ENCODE measurements at regions not wholly inside any gene's neighbourhood (a gene's known extent, or its start where the extent isn't known, plus 50 kb on each side); places are given as distances from the start of the nearest gene placed in this dataset.
"Not testable (repeated sequence)": the region's sequence is repeated elsewhere in the genome, so short reads cannot be mapped to it uniquely, and the experiment has no call there.

GRCh38 chr4:147255268-147255667 is 225.6 kb upstream of the EDNRA start:
- DNase-seq: not testable (repeated sequence)

DNA sequence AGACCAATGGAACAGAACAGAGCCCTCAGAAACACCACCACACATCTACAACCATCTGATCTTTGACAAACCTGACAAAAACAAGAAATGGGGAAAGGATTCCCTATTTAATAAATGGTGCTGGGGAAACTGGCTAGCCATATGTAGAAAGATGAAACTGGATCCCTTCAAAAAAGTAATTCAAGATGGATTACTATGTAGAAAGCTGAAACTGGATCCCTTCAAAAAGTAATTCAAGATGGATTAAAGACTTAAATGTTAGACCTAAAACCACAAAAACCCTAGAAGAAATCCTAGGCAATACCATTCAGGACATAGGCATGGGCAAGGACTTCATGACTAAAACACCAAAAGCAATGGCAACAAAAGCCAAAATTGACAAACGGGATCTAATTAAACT is 221.6 kb upstream of the EDNRA start:
- DNase-seq: not testable (repeated sequence)

DNA sequence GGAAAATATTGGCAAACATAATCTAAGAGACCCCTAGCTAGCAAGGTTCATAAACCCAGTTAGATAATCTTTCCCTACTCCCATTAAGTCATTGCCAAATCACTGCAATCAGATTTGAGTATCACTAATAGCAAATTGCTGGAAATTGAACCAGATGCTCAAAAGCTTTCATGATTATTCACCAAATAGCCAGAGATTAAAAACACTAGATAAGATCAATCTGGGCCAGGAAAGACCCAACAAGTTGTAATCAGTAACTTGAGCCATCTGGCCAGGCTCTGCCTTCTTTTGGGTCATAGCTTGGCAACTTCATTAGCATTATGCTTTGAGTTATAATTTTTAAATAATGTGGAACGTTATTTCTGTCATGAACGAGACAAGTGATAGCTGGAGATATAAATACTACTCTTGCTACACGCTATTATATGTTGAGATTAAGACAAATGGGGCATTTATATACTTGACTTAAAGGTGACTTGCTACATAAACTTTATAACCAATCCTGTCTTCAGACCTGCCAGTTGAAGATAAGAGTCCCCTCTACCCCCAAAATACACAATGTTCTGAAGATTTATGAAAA is 196.6 kb upstream of the EDNRA start:
- no peak for DNase-seq

GRCh38 chr4:147284935-147285334 is 196.0 kb upstream of the EDNRA start:
- no peak for DNase-seq

DNA sequence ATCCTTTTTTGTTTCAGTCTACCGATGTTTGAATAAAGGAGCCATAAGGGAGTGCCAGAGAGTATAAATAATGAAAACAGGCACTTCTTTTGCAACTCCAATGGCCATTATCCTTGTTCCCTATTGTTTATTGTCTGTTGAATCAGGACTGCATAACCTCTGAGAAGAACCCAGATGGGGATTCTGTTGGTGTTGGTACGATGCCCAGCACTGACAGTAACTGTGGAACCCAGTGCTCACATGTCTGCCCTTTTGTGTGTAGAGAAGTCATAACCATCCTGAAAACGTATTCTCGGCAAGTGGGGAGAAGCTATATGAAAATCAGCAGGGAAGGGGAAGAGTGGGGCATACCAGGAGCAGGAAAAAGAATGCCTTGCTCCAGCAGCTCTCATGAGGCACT is 195.1 kb upstream of the EDNRA start:
- no peak for DNase-seq

DNA sequence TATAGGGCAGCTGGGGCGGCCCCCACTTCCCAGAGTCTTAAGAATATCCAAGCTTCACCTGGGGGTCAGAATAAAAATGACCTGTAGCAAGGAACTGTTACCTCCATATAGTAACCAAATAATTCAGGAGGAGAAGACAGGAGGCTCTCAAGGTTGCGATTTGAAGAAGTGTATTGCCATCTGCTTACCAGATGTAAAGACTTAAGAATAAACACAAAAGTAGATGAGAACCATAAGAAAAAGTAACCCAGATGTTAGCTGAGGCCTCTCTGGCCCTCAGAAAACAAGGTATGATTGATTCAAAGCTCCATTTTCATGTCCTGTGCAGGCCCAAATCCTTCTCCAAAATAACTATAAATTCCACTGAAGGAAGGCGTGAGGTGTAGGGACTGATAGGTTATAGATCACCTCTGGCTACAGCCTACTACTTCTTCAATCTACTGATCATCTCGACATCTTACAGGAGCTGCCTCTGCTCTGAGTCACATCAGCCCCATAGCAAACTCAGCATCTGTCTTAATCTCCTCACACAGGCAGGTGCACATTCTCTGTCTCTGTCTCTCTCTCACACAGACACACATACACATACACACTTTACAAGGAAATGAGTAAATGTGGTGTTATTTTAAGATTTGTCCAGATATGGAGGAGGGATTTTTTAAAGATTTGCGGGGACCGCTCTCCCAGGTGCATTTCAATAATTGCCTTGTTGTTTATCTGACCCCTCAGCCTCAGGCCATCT is 193.9 kb upstream of the EDNRA start:
- peak; percentile 9 for DNase-seq

DNA sequence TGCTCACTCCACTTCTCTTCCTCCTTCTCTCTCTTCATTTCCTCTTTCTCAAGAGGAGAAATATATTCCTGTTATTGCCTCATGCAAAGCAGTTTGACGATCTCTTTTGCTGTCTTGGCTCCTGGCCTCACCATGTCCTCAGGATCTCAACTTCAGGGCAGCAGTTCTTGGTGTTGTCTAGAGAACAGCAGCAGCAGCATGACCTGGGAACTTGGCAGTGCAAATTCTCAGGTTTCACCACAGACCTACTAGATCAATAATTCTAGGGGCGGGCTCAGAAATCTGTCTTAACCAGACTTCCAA is 193.4 kb upstream of the EDNRA start:
- no peak for DNase-seq

DNA sequence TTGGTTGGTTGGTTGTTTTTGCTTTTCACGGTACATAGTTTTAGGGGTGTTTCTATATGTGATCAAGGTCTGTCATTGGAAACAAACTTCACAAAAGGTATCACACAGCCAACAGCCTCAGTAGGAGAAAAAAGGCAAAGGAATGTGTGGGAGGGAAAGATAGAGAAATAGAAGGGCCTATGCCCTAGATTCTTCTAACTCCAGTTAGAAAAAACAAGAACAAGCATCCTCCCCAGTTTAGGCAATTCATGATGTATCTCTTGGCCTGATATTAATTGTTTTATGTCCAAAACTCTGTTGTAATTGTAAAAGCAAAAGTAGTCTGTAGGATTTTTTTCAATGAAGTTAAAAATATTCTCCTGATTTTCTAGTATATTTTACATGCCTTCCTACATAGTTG is 192.4 kb upstream of the EDNRA start:
- DNase-seq: no peak

DNA sequence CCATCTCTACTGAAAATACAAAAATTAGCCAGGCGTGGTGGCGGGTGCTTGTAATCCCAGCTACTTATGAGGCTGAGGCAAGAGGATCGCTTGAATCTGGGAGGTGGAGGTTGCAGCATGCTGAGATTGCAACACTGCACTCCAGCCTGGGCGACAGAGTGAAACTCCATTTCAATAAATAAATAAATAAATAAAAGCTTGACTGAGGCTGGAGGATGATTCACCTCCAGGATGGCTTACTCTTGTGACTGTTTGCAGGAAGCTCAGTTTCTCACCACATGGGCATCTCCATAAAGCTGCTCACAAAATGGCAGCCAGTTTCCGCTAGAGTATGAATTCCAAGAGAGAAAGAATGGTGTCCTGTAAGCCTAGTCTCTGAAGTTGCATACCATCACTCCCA is 191.7 kb upstream of the EDNRA start:
- no peak for DNase-seq

GRCh38 chr4:147292604-147293313 is 188.1 kb upstream of the EDNRA start:
- DNase-seq: not testable (repeated sequence)

DNA sequence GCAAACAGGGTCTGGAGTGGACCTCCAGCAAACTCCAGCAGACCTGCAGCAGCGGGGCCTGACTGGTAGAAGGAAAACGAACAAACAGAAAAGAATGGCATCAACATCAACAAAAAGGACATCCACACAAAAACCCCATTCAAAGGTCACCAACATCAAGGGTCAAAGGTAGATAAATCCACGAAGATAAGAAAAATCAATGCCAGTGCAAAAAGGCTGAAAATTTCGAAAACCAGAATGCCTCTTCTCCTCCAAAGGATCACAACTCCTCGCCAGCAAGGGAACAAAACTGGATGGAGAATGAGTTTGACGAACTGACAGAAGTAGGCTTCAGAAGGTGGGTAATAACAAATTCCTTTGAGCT is 187.6 kb upstream of the EDNRA start:
- not testable (repeated sequence) for DNase-seq

DNA sequence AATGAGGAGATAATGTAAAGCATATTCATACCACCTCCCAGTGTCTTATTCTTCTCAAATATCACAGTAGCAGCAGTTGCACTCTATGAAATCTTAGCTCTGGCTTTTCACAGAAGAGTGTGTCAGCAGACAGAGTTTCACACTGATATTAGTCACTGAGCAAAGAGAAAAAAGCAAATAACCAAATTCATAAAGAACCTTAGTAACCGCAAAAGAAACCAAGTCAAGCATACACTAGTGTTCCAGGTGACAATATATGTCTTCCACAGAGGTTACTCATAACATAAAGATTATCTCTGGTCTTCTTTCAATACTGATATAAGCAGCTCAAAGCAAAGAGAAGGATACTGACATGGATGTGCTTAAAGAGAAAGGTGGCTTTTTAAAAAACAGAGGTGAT is 181.7 kb upstream of the EDNRA start:
- DNase-seq: no peak

- no peak for DNase-seq
Observed at GRCh38 chr4:147303174-147303872, 177.6 kb upstream of the EDNRA start.

DNA sequence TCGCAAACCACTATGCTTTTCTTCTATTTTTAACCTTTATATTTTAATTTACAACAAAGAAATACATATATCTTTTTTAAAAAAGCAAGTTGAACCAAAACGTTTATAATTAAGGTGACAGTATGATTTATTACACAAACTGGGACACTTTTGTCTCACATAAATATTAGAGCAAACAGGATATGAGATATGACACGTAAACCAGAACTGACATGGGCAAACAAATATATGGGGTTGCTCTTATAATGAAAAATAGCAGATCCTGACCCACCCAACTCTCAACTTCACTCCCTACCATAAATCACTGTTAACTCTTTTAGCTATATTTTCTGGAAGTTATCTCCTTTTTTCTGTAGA is 177.0 kb upstream of the EDNRA start:
- no peak for DNase-seq

GRCh38 chr4:147307896-147308674 is 172.8 kb upstream of the EDNRA start:
- DNase-seq: no peak

GRCh38 chr4:147309434-147309833 is 171.5 kb upstream of the EDNRA start:
- no peak for DNase-seq

GRCh38 chr4:147310312-147310711 is 170.6 kb upstream of the EDNRA start:
- DNase-seq: no peak

GRCh38 chr4:147311956-147312355 is 168.9 kb upstream of the EDNRA start:
- no peak for DNase-seq

DNA sequence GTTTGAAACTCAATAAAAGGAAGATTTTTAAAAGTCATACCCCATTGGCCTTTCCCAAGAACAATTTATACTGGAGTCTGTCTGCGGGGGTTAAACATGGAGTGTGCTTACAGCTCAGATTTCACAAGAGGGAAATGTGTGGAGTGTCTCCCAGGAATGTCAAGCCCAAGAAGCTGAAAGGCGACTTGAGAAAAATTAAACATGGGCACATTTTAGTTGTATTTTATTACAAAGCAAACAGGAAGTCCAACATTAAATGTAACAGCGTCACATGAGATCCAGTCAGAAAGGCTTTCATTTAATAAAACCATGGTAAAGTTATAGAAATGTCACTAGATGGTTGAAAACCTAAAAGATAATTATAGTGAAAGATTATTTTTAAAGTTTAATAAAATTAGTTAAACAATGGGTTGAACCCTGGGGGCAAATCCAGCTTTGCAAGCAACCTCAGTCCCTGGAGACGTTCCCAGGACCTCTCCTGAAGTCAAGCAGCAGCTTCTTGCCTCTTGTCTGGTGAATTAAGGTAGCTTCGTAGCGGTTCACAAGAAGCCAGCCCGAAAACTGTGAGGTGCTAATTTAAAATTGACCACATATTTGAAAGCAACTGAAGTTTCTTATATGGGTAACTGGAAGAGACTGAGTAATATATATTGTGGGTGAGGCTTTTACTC is 168.4 kb upstream of the EDNRA start:
- DNase-seq: peak; percentile 52

DNA sequence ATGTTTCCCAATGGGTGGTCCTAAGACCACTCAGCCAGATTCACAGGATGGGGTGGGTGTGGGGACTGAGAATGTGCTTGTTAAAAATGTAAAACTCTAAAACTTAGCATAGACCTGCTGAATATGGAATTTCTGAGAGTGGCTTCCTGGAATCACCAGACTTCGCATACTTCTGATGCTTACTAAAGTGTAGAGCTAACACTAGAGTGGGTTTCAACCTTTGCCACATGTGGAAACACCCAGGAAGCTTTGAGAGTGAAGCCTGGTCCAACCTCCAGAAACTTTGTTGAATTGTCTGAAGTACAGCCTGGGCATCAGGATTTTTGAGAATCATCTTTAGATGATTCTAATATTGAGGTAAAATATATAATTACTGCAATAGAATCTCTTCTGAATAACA is 167.8 kb upstream of the EDNRA start:
- no peak for DNase-seq

DNA sequence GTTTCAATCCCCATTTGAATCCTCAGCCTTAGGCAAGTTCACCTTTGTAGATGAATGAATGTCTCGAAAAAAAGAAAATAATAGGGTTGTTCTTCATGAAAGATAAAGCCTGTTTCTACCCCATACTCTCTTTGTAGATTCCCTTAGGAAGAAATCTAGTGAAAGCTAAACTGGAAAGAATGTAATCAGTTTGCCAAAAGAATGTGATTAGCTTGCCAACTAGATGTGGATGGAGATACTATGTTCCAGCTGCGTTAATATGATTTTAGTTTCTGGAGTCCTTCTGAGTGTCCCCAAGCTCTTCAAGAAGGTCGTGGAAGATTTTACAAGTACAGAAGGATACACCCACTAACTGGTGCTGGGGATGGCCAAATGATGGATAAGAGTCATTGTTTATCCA is 162.3 kb upstream of the EDNRA start:
- peak; percentile 71 for DNase-seq

- DNase-seq: peak; percentile 63
Observed at GRCh38 chr4:147325571-147325981, 155.3 kb upstream of the EDNRA start.

GRCh38 chr4:147326591-147326990 is 154.3 kb upstream of the EDNRA start:
- peak; percentile 38 for DNase-seq
